PFSK-1 (cell line): ENCODE measurements at regions not wholly inside any gene's neighbourhood (a gene's known extent, or its start where the extent isn't known, plus 50 kb on each side); places are given as distances from the start of the nearest gene placed in this dataset.

Source experiments
- FOXP2 ChIP-seq: optimal IDR thresholded peaks from 2 replicates; pipeline ENCODE3; 2011; ENCODE audit warnings: borderline replicate concordance, control low read depth, inconsistent platforms; ENCODE audit not compliant: insufficient read depth; ENCODE audit errors: extremely low read length, extremely low read depth
- POLR2AphosphoS5 ChIP-seq: IDR thresholded peaks from 2 replicates; pipeline ENCODE4 v1.6.1; 2012; ENCODE audit warnings: low read depth, mild to moderate bottlenecking, control low read depth, low read length, moderate library complexity
- SIN3A ChIP-seq: IDR thresholded peaks from 2 replicates; pipeline ENCODE4 v1.6.1; 2012; ENCODE audit warnings: mild to moderate bottlenecking, low read length, moderate library complexity, borderline replicate concordance; ENCODE audit not compliant: insufficient read depth
- TAF1 ChIP-seq: IDR thresholded peaks from 2 replicates; pipeline ENCODE4 v1.6.1; 2012; ENCODE audit warnings: low read length, control low read depth, borderline replicate concordance; ENCODE audit not compliant: insufficient read depth
- TF ChIP-seq, protein P1 (sequence below), 2 experiments: IDR thresholded peaks; 2 replicates each; pipeline versions ENCODE4 v1.6.1 to v1.8.0; 2011 to 2012; ENCODE audit warnings: low read depth in 2 of 2, low read length in 2 of 2, control low read depth in 1 of 2, inconsistent platforms in 1 of 2, mild to moderate bottlenecking in 1 of 2, moderate library complexity in 1 of 2; ENCODE audit not compliant: insufficient read depth in 1 of 2

DNA sequence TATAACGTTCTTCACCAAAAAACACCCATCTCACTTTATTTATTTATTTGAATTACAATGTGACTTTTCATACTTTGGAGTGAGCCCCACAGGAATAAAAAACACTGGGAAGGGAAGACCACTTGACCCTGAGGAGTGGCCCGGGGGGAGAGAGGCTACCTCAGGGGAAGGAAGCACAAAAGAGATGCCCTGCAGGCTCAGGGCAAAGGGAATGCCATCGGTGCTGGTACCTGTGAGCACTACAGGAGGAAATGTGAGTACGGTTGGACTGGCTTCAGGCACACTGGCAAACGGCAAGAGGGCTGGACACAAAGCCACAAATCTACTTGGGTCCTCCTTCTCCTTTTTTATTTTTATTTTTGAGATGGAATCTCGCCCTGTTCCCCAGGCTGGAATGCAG is 363.9 kb upstream of the KLF4 start:
- TF ChIP-seq, protein P1, sequence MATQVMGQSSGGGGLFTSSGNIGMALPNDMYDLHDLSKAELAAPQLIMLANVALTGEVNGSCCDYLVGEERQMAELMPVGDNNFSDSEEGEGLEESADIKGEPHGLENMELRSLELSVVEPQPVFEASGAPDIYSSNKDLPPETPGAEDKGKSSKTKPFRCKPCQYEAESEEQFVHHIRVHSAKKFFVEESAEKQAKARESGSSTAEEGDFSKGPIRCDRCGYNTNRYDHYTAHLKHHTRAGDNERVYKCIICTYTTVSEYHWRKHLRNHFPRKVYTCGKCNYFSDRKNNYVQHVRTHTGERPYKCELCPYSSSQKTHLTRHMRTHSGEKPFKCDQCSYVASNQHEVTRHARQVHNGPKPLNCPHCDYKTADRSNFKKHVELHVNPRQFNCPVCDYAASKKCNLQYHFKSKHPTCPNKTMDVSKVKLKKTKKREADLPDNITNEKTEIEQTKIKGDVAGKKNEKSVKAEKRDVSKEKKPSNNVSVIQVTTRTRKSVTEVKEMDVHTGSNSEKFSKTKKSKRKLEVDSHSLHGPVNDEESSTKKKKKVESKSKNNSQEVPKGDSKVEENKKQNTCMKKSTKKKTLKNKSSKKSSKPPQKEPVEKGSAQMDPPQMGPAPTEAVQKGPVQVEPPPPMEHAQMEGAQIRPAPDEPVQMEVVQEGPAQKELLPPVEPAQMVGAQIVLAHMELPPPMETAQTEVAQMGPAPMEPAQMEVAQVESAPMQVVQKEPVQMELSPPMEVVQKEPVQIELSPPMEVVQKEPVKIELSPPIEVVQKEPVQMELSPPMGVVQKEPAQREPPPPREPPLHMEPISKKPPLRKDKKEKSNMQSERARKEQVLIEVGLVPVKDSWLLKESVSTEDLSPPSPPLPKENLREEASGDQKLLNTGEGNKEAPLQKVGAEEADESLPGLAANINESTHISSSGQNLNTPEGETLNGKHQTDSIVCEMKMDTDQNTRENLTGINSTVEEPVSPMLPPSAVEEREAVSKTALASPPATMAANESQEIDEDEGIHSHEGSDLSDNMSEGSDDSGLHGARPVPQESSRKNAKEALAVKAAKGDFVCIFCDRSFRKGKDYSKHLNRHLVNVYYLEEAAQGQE (IDR thresholded peaks at IDR 0.05; ENCODE audit: insufficient read depth in 1 of 2, low read depth in 2 of 2, low read length in 2 of 2), result no peak
- TF ChIP-seq FOXP2, result no peak
- no peak for TF ChIP-seq POLR2AphosphoS5
- TF ChIP-seq SIN3A, result no peak
- no peak for TF ChIP-seq TAF1

DNA sequence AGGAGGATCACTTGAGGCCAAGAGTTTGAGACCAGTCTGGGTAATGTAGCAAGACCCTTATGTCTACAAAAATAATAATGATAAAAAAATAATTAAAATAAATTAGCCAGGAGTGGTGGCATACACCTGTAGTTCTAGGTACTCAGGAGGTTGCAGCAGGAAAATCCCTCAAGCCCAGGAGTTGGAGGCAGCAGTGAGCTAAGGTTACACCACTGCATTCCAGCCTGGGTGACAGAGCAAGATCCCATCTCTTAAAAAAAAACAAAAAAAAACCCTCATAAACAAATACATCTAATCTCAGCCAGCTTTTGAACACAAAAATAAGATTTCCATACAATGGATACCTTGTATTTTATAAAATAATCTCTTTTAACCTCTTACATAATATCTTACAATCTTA is 363.3 kb upstream of the KLF4 start:
- TF ChIP-seq TAF1 (no peak), POLR2AphosphoS5 (no peak), SIN3A (no peak), FOXP2 (no peak)
- TF ChIP-seq, protein P1 (IDR thresholded peaks at IDR 0.05; ENCODE audit: insufficient read depth in 1 of 2, low read depth in 2 of 2, low read length in 2 of 2), result no peak

DNA sequence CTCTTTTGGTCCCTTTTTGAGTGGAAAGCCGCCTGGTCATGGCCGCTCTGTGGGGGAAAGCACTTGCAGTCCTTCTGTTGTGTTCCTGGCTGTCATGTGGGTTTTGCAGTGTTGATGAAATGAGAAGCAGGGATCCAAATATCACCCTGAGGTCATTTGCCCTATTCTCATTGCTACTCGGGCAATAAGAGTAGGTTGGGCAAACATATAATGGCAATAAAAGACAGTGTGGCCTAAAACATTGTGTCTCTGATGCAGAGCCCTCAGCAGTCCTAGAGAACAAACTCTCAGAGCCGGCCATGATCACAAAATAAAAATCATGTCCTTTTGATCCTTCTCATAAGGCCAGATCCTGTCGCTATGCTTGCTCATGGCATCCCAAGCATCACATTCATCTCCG is 361.1 kb upstream of the KLF4 start:
- TF ChIP-seq FOXP2, result no peak
- no peak for TF ChIP-seq SIN3A
- TF ChIP-seq, protein P1 (IDR thresholded peaks at IDR 0.05; ENCODE audit: insufficient read depth in 1 of 2, low read depth in 2 of 2, low read length in 2 of 2), result no peak
- TF ChIP-seq TAF1, result no peak
- TF ChIP-seq POLR2AphosphoS5, result no peak

DNA sequence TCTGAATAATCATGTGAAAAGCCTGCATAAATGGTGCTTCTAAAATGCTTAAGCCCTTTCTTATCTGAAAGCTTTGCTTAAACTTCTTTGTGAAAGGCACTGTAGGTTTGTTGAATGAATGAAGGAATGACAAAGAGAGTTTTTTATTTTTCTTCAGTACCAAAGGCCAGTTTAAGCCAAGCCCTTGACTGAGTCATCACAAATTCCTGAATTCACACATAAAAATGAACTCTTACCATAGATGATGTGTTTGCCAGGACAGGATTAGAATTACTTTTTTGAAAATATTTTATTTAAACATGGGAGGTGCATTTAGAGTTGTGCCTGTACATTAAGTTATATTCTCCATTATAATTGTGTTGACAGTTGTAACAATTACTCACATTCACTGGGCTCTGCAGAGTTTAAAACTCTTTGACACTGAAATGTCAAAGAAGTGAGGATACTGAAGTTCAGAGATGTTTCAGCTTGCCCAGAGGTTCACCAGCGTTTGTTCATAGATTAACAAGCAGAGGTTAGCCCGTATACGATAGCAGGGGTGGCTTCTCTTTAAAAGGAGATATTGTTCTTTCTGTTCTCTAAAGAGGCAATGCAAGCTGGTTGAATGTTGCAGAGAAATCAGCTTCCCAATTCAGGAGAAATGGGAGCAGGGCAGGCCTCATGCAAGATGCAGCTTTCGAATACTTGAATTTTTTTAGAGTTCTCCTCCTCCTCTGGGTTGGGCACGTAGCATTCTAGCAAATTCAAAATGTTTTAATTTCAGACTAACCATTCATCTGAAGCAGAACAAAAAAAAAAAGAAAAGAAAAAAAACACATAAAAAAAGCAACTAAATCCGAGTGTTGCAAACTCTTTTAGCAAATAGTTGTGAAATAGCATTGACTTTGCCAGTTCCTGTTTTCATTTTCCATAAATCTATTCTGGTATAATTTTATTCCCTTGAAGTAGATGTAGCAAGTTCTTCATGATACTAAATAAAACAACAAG is 358.7 kb upstream of the KLF4 start:
- no peak for TF ChIP-seq POLR2AphosphoS5
- TF ChIP-seq FOXP2, result no peak
- TF ChIP-seq, protein P1 (IDR thresholded peaks at IDR 0.05; ENCODE audit: insufficient read depth in 1 of 2, low read depth in 2 of 2, low read length in 2 of 2), result no peak
- no peak for TF ChIP-seq SIN3A
- no peak for TF ChIP-seq TAF1
